Activated CD4-positive, CD25-positive, alpha-beta regulatory T cell treated with anti-CD3 and anti-CD28 coated beads, Interleukin-2, amount 50 U/mL, for 72 hours (primary cell): ENCODE measurements at regions not wholly inside any gene's neighbourhood (a gene's known extent, or its start where the extent isn't known, plus 50 kb on each side); places are given as distances from the start of the nearest gene placed in this dataset.
"Not testable (repeated sequence)": the region's sequence is repeated elsewhere in the genome, so short reads cannot be mapped to it uniquely, and the experiment has no call there.

Source experiments
- DNase-seq: peaks from one replicate; pipeline ENCODE4 v3.0.0; 2021

- DNase-seq: no peak
Observed at GRCh38 chr5:18999478-18999877, 988.5 kb downstream of the CDH18 start.

- DNase-seq: no peak
Observed at GRCh38 chr5:19001054-19001453, 986.9 kb downstream of the CDH18 start.

- no peak for DNase-seq
Observed at GRCh38 chr5:19001539-19001938, 986.5 kb downstream of the CDH18 start.

- no peak for DNase-seq
Observed at GRCh38 chr5:19002111-19002510, 985.9 kb downstream of the CDH18 start.

GRCh38 chr5:19018822-19019221, 969.2 kb downstream of the CDH18 start:
- no peak for DNase-seq

GRCh38 chr5:19031491-19031890, 956.5 kb downstream of the CDH18 start:
- DNase-seq: no peak

- DNase-seq: no peak
Observed at GRCh38 chr5:19035816-19036215, 952.2 kb downstream of the CDH18 start.

GRCh38 chr5:19042106-19042505, 945.9 kb downstream of the CDH18 start:
- no peak for DNase-seq

GRCh38 chr5:19044311-19044710, 943.7 kb downstream of the CDH18 start:
- DNase-seq: no peak

- no peak for DNase-seq
Observed at GRCh38 chr5:19044931-19045695, 942.9 kb downstream of the CDH18 start.

- DNase-seq: no peak
Observed at GRCh38 chr5:19047277-19047676, 940.7 kb downstream of the CDH18 start.

GRCh38 chr5:19048726-19049125, 939.3 kb downstream of the CDH18 start:
- no peak for DNase-seq

- DNase-seq: no peak
Observed at GRCh38 chr5:19058216-19058615, 929.8 kb downstream of the CDH18 start.

GRCh38 chr5:19064094-19064493, 923.9 kb downstream of the CDH18 start:
- no peak for DNase-seq

GRCh38 chr5:19067741-19068140, 920.3 kb downstream of the CDH18 start:
- no peak for DNase-seq

GRCh38 chr5:19098434-19098833, 889.6 kb downstream of the CDH18 start:
- DNase-seq: no peak

- DNase-seq: no peak
Observed at GRCh38 chr5:19099195-19099594, 888.8 kb downstream of the CDH18 start.

GRCh38 chr5:19104948-19105347, 883.1 kb downstream of the CDH18 start:
- DNase-seq: no peak

GRCh38 chr5:19122923-19123322, 865.1 kb downstream of the CDH18 start:
- no peak for DNase-seq

- DNase-seq: no peak
Observed at GRCh38 chr5:19125956-19126713, 861.9 kb downstream of the CDH18 start.

- DNase-seq: no peak
Observed at GRCh38 chr5:19140276-19140675, 847.7 kb downstream of the CDH18 start.

GRCh38 chr5:19141937-19142524, 846.0 kb downstream of the CDH18 start:
- not testable (repeated sequence) for DNase-seq

GRCh38 chr5:19142713-19143414, 845.1 kb downstream of the CDH18 start:
- not testable (repeated sequence) for DNase-seq
